SK-N-DZ (cell line): ENCODE measurements at regions not wholly inside any gene's neighbourhood (a gene's known extent, or its start where the extent isn't known, plus 50 kb on each side); places are given as distances from the start of the nearest gene placed in this dataset.
"Not testable (repeated sequence)": the region's sequence is repeated elsewhere in the genome, so short reads cannot be mapped to it uniquely, and the experiment has no call there.

Source experiments
- DNase-seq: peaks from one replicate; pipeline ENCODE4 v3.0.0-alpha.2; 2015; ENCODE audit warnings: low spot score

DNA sequence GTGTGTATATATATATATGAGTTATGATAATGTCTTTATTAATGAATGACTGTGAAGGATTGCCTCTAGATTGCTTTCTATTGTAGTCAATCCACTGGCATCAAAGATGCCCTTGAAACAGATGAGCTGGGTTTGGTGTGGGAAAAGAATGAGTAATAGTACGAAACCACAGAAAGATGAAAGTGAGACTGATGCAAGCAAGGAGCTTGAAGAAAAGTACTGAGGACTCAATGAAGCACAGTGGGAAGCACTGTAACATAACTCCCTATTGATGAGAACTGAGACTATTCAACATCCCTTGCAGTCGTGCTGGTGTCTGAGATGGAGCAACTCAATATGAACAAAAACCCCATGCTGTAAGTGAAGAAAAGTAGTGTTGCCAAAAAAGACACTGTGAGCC lies 1794.2 kb downstream of the SLITRK5 start:
- no peak for DNase-seq

DNA sequence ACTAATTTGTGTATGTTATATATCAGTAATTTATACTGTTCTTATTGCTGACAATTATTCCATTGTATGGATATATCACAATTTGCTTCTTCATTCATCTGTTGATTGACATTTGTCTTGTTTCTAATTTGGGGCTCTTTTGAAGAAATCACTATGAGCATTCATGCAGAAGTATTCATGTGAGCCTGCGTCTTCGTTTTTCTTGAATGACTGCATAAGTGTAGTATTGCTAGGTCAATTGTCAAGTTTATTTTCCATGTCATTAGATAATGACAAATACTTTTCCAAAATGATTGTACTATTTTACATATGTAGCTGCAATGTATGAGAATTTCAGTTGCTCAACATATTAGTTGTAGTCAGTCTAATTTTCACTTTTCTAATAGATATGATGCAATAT lies 1796.9 kb downstream of the SLITRK5 start:
- DNase-seq: no peak

DNA sequence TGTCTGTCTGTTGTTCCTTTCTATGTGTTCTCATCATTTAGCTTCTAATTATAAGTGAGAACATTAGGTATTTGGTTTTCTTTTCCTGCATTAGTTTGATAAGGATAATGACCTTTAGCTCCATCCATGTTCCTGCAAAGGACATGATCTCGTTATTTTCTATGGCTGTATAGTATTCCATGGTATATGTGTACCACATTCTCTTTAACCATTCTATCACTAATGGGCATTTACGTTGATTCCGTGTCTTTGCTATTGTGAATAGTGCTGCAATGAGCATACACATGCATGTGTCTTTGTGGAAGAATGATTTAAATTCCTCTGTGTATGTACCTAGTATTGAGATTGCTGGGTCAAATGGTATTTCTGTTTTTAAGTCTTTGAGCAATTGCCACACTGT lies 1799.7 kb downstream of the SLITRK5 start:
- DNase-seq: no peak

DNA sequence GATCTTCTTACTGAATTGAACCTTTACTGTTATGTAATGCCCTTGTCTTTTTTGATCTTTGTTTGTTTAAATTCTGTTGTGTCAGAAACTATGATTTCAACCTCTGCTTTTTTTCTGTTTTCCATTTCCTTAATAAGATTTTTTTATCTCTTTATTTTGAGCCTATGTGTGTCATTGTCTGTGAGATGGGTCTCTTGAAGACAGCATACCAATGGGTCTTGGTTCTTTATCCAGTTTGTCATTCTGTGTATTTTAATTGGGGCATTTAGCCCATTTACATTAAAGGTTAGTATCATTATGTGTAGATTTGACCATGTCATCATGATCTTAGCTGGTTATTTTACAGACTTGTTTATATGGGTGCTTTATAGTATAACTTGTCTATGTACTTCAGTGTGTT lies 1803.3 kb downstream of the SLITRK5 start:
- no peak for DNase-seq

DNA sequence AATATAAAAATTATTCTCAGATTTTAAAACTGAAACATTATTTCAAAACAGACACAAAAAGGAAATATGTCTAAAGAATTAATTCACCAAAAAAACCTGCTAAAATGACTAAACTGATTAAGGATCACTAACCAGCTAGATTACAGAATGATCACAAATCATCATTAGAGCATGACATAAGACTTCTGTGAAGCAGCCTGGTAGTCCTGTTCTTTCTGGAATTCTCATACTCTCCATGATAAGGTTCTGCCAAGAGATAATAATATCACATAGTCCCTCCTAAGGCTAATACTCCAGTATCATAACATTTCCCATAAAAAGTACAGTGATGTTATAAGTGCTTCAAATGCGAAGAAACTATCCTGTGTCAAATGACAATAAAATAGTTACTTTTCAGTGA lies 1814.9 kb downstream of the SLITRK5 start:
- DNase-seq: peak; percentile 23

DNA sequence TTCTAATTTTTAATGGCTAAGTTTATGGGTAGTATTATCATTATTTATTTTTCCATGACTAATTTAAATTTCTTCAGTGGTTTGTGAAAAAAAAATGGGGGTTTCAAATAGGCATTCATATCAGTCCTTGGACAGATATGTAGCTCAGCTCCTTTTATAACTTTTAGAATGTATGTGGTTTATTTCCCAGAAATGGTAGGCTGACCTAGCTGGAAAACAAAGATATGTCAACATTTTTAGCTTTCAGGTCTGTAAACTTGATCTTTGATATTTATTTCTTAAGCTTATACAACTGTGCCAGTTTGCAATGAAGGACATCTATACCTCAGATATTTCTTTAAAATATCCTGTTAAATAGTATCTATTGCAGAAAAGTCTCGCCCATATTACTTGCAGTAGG lies 1815.5 kb downstream of the SLITRK5 start:
- DNase-seq: no peak

DNA sequence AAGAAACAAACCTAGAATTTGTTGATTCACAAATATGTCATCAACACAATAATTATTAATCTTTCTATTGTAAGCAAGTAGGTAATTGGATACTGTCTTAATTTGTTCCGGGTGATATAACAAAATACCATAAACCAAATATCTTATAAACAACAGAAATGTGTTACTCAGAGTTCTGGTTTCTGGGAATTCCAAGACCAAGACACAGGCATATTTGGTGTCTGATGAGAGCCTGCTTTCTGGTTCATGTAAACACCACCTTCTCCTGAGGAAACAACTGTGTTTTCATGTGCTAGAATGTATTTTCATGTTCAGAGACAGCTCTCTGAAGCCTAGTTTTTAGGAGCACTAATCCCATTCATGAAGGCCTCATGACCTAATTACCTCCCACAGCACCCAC lies 1819.5 kb downstream of the SLITRK5 start:
- no peak for DNase-seq

DNA sequence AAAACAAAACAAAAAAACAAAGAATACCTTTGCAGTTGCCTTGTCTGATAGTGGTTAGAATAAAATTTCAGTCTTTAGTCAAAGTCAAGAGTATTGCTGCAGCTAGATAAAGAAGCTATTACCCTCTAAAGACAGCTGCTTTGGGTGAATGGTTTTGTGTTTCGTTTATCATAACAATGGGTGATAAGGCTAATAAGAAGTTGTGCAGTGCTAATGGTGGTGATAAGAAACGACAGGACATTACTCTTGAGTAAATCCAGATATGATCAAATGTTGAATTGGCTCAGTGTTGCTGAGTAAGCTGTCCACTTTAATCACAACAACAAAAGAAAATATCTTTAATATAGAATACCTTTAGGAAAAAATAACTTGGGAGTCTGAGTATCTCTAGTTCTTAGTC lies 1825.3 kb downstream of the SLITRK5 start:
- DNase-seq: peak; percentile 90

DNA sequence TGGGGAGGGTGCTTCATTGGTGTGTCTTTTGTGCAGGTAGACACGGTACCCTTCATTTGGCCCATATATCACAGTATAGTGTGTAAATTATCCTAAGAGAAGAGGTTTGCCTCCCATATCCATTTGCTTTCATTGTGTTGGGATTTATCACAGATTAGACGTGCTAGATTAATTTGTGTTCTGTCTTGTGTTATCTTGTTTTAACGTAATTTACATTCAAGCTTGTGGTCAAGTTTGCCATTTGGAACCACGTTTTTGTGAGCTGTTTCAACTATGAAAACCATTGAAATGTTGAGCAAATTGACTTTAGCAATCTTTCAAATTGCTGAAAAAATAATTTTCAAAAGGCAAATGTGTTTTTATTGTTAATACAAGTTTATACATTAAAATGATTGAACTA lies 1826.5 kb downstream of the SLITRK5 start:
- DNase-seq: peak; percentile 10

DNA sequence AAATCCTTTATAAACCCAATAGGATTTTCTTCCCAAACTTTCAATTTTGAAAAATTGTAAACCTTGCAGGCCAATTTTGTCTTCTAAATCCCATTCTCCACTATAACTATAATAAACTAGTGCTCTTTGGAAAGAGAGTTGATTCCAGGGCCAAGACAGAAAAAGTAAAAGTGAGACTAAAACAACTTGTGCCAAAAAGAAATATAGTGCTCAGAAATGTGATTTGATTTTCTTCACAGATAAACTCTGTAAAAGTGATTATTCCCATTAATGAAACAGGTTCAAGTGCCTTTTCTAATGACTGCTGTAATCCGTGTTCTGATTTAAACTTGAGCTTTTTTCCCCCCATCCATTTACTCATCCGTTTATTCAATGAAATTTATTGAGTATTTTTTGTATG lies 1831.1 kb downstream of the SLITRK5 start:
- DNase-seq: no peak

DNA sequence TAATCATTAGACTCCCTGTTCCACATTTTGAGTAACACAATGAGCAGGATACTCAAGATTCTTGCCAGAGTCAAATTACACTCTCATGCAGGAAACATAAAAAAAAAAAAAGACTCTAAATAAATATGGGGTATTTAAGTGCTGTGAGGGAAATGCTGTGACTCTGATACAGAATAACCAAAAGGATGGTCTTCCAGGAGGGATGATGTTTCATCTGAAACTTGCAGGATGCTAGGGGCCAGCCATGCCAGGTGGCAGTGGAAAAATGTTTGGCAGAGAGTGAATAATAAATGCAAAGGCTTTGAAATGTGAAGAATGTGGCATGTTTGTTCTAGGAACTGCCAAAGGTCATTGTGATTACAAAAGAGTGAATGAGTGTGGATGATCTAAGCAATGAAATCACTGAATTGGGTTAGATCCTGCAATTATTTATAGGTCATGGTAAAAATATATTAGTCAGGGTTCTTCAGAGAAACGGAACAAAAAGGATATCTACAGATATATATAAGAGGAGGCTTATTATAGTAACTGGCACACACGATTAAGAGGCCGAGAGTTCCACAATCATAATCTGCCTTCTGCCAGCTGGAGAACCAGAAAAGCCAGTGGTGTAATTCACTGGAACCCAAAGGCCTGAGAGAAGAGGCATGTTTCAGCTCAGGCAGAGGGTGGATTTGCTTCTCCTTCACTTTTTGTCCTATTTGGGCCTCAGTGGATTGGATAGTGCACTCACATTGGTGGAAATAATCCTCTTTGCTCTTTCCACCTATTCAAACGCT lies 1832.8 kb upstream of the MIR17HG start:
- DNase-seq: no peak

DNA sequence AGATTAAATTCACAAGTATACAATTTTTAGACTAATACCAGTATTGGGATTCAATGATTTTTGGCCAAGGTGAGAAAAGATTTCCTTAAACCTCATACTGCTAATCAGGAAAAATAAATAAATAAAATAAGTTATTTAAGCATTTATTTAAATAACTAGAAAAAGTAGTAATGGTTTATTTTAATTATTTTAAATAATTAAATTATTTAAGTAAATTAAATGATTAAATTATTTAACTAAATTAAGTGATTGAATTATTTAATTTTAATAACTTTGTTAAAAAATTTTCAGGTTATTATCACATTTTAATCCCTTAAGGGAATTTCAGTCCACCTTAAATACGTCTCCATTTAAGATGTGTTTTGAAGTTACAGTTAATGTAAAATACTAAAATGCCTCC lies 1831.5 kb upstream of the MIR17HG start:
- DNase-seq: no peak

DNA sequence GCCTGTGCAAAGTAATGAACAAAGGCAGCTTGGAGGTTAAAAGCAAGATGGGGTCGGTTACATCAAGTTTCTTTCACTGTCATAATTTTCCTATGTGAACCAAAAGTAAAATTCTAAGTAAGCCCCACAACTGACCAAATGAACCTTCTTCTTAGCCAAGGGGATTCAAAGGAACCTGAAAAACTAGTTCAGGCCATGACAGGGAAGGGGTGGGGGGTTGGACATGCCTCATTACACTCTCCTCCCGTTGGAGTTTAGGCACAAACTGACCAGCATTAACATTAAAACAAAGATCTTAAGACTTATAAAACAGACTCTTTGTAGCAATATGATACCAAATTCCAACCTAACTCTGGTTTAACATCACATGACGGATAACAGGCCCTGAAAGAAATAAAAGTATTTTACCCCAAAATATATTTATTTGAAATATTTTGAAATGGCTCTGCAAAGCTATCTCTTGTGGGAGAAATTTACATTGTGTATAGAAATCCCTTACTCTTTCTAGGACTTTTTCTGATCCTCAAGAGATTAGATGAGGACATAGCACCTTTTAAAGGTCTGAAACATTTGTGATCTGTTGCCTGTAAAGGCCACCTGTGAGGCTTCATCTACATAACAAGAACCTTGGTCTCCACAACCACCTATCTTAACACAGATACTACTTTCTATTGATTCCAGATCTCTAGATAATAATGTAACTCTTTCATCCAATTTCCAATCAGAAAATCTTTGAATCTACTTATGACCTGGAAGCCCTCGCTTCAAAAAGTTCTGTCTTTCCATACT lies 1829.0 kb upstream of the MIR17HG start:
- no peak for DNase-seq

DNA sequence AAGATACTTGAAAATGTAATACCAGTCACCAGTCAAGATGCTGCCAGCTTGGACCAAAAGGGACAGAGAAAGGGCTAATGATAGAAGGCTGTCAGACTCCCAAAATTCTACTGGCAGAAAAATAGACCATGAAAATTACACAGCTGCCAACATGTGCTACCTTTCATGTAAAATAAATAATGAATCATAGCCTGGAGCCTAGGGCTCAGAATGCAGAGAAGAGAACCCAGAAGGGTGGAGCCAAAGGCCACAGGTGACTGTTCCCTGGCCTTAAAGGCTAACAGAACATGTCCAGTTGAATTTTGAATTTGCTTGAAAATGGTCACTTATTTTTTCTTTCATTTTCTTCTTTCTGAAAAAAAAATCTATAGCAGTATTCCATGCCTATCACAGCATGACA lies 1827.0 kb upstream of the MIR17HG start:
- no peak for DNase-seq

DNA sequence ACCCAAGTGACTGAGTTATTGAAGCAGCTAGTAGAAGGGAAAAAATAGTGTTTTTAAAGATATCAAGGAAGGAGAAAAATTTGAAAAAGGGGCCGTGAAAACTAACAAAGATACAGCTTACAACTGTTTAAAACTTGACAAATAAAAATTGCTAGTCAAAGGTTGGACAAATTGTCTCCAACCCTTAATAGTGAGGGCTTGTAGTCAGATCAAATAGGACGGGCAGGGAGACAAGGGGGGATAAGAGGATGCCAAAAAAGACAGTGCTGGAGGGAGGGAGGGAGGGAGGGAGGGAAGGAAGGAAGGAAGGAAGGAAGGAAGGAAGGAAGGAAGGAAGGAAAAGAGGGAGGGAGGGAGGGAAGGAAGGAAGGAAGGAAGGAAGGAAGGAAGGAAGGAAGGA lies 1825.8 kb upstream of the MIR17HG start:
- not testable (repeated sequence) for DNase-seq

DNA sequence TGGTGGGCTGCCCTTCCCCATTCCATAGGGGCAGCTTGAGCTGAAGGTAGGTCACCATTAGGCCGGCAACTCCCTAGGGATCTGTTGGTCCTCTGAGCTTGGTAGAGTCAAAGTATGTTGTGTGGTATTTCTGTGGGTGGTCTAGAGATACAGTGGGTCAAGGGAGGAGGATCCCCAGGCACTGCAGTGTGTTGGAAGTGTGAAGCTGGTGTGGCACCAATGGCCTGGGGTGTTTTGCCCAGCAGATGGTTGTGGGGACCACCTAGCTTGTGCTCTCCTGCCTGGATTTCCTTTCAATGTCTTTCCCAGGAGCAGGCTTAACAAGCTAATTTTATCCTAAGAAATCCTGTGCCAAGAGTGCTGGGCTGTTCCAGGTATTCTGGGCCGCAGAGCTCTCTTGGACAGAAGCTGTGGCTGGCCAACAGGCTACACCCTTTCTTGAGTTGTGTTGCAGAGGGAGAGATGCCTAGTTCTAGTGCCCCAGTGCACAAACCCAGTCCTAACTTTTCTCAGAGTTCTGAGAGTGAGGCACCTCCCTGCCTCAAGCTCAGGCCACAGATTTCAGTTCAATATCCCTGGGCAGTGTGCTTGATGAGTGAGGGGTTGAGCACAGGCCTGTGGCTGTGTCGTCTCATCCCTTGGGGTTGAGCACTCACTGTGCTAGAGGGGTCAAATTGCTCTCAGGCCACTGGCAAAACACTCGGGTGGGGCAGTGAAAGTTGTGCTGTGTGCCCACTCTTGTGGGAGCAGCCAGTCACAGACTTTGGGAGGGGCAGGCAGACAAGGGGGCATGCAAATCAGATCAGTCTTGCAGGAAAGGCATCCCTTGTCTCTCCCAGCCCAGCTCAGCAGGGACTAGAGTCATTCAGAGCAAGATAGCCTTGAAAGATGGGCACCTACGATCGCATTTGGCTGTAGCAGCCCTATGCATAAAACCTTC lies 1806.1 kb upstream of the MIR17HG start:
- DNase-seq: no peak

DNA sequence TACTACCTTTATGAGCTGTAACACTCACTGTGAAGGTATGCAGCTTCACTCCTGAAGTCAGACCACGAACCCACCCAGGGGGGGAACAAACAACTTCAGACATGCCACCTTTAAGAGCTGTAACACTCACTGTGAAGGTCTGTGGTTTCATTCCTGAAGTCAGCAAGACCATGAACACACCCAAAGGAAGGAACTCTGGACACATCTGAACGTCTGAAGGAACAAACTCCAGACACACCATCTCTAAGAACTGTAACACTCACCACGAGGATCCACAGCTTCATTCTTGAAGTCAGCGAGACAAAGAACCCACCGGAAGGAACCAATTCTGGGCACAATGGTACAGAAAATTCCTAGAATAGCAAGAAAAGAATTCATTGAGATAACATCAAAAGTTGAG lies 1796.5 kb upstream of the MIR17HG start:
- no peak for DNase-seq

DNA sequence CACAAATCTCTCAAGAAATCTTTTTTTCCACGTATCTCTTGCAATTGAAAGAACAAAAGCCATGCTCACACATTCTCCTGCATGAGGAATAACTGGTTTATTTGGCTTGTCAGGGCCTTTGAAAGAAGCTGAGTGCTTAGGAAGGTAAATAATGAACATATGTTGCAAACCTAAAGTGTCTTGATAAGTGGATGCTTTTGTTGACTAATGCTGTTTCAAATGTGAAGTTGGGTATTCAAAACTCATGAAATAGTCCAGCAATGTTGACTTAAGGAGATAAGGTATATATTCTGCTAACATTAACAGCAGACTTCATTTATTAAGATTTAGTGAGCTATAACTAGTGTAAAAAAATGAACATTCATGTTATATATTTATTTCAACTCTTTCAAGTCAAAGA lies 1792.7 kb upstream of the MIR17HG start:
- DNase-seq: no peak

DNA sequence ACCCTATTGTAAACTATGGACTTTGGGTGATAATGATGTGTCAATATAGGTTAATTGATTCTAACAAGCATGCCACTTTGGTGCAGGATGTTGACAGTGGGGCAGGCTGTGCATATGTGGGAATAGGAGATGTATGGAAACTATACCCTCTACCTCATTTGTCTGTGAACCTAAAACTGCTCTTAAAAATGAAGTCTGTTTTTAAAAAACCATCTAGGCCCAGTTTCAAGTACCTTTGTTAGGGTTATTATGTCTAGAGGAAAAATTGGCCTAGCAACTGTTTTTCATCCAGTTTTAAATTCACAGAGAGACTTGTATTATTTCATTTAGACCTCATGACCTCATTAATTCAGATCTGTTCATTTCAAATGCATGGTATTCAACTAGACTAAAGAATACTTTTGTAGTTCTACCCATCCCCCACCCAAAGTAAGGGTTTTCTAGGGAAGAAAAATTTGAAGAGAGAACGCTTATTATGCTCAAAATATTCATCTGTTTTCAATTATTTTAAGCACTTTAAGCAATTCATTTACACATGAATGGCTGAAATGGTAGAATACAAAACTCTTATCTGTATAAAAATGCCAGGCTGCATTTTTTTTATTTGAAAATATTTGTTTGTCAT lies 1781.9 kb upstream of the MIR17HG start:
- DNase-seq: no peak

DNA sequence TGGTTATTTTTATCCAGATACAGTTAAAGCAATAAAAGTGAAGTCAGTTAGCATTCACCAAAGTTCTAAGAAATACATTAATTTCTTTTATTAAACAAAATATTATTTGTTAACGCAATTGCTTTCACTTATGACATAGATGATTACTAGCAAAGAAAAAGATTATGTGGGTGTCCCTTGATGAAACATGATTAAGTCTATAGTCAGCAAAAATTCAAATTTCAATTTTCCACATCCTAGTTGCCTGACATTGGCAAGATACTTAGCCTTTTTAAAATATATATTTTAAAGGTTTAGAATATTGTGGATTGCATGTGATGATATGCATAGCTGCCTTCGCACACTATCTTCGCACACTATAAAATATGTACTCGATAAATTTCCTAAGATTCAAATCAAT lies 1780.5 kb upstream of the MIR17HG start:
- DNase-seq: no peak

DNA sequence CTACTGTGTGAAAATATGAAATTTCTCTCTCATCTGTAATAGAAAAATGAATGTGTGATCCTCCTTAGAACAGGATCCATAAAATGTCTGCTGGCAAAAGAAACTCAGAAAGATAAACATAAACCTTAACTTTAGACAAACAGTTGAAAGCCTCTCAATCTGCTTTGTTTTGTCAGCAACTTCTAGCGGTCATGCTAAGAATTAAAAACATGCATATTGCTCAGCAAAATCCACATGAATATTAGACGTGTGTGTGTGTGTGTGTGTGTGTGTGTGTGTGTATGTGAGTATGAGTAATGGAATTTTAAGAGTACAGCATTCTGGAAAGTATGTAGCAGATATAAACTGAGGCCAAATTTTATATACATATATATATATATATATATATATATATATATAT lies 1779.2 kb upstream of the MIR17HG start:
- DNase-seq: no peak

DNA sequence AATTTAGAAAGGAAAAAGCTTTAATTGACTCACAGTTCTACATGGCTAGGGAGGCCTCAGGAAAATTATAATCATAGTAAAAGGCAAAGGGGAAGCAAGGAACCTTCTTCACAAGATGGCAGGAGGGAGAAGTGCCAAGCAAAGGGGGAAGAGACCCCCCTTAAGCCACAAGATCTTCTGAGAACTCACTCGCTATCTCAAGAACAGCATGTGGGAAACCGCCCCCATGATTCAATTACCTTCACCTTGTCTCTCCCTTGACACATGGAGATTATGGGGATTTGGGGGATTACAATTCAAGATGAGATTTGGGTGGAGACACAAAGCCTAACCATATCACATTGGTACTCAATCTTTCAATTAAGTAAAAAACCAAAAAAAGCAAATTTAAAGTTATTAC lies 1778.7 kb upstream of the MIR17HG start:
- no peak for DNase-seq
